GM23248 (cell line): ENCODE measurements at regions not wholly inside any gene's neighbourhood (a gene's known extent, or its start where the extent isn't known, plus 50 kb on each side); places are given as distances from the start of the nearest gene placed in this dataset.

Source experiments
- EZH2 ChIP-seq: fragments of 200-600 bp; sonication (generic); IDR thresholded peaks from 2 replicates; pipeline ENCODE4 v1.6.1; 2018; ENCODE audit warnings: antibody characterized with exemption, mild to moderate bottlenecking; ENCODE audit not compliant: insufficient read depth, poor library complexity, severe bottlenecking
- EZH2phosphoT487 ChIP-seq: fragments of 200-600 bp; sonication (generic); IDR thresholded peaks from 2 replicates; pipeline ENCODE4 v1.6.1; 2018; ENCODE audit warnings: antibody characterized with exemption, moderate library complexity, mild to moderate bottlenecking, low read depth; ENCODE audit not compliant: insufficient read depth

GRCh38 chr9:24828687-24829086, 283.0 kb upstream of the IZUMO3 start:
- TF ChIP-seq EZH2 = no peak
- no peak for TF ChIP-seq EZH2phosphoT487
